SK-N-SH (cell line): ENCODE measurements at regions not wholly inside any gene's neighbourhood (a gene's known extent, or its start where the extent isn't known, plus 50 kb on each side); places are given as distances from the start of the nearest gene placed in this dataset.

Source experiments
- CTCF ChIA-PET: fragments of 300-600, 350-600 bp; formaldehyde crosslinking; extraction: SDS; loops from one replicate; lab custom pipeline; 2021; lab: Yijun Ruan, JAX
- POLR2A ChIA-PET: fragments of 350-600 bp; sonication (Branson Sonifier 250); formaldehyde crosslinking; extraction: SDS; loops from one replicate; lab custom pipeline; 2020; ENCODE audit warnings: antibody characterized with exemption, inconsistent platforms; lab: Yijun Ruan, JAX
- DNase-seq: peaks from one replicate; pipeline ENCODE4 v3.0.0; 2012
- H2AFZ ChIP-seq: fragments of 200-600 bp; sonication (generic); 2 replicates; pipeline ENCODE4 v1.8.1; 2016; ENCODE audit warnings: antibody characterized with exemption, mild to moderate bottlenecking, low read depth
- H3F3A ChIP-seq: fragments of 200-600 bp; sonication (generic); replicated peaks from 2 replicates; pipeline ENCODE3; 2016; ENCODE audit warnings: antibody characterized with exemption, mild to moderate bottlenecking; ENCODE audit not compliant: insufficient read depth
- H3K27ac ChIP-seq, 2 experiments: fragments of 200-500 bp in 1 of 2; fragments of 200-600 bp in 1 of 2; sonication (Bioruptor generic) in 1 of 2; sonication (generic), shearing (Covaris generic) in 1 of 2; 2 replicates each; pipeline versions ENCODE4 v1.5.1 to v1.6.1; 2014 to 2016; ENCODE audit warnings: low read depth in 2 of 2, inconsistent platforms in 1 of 2, low read length in 1 of 2, mild to moderate bottlenecking in 1 of 2, mixed read lengths in 1 of 2
- H3K27me3 ChIP-seq: fragments of 200-600 bp; sonication (generic), shearing (Covaris generic); 2 replicates; pipeline ENCODE4 v1.6.1; 2016; ENCODE audit warnings: mixed run types; ENCODE audit not compliant: insufficient read depth
- H3K36me3 ChIP-seq, 2 experiments: fragments of 200-500 bp in 1 of 2; fragments of 200-600 bp in 1 of 2; sonication (Bioruptor generic) in 1 of 2; sonication (generic) in 1 of 2; replicated peaks in 1 of 2; 2 replicates each; pipeline versions ENCODE3 to v1.5.1; 2014 to 2016; ENCODE audit warnings: low read length in 1 of 2, mild to moderate bottlenecking in 1 of 2; ENCODE audit not compliant: insufficient read depth in 2 of 2, control insufficient read depth in 1 of 2
- H3K4me1 ChIP-seq, 2 experiments: fragments of 200-500 bp in 1 of 2; fragments of 200-600 bp in 1 of 2; sonication (Bioruptor generic) in 1 of 2; sonication (generic), shearing (Covaris generic) in 1 of 2; 2 replicates each; pipeline versions ENCODE4 v1.5.1 to v1.6.1; 2014 to 2016; ENCODE audit warnings: low read depth in 1 of 2, low read length in 1 of 2, mixed run types in 1 of 2; ENCODE audit not compliant: insufficient read depth in 2 of 2, control insufficient read depth in 1 of 2
- H3K4me2 ChIP-seq: fragments of 200-600 bp; sonication (generic), shearing (Covaris generic); 2 replicates; pipeline ENCODE4 v1.6.1; 2017; ENCODE audit warnings: mixed run types
- H3K4me3 ChIP-seq, 2 experiments: fragments of 200-500 bp in 1 of 2; fragments of 200-600 bp in 1 of 2; sonication (Bioruptor generic) in 1 of 2; sonication (generic), shearing (Covaris generic) in 1 of 2; 2 replicates each; pipeline versions ENCODE4 v1.5.1 to v1.8.1; 2014 to 2016; ENCODE audit warnings: low read depth in 2 of 2, inconsistent platforms in 1 of 2, low read length in 1 of 2, mild to moderate bottlenecking in 1 of 2, mixed read lengths in 1 of 2, moderate library complexity in 1 of 2
- H3K79me2 ChIP-seq: fragments of 200-600 bp; sonication (generic); 2 replicates; pipeline ENCODE4 v1.8.1; 2017; ENCODE audit warnings: mild to moderate bottlenecking; ENCODE audit not compliant: insufficient read depth
- H3K9ac ChIP-seq: fragments of 200-600 bp; sonication (generic); 2 replicates; pipeline ENCODE4 v1.6.1; 2017; ENCODE audit warnings: mixed run types
- H3K9me2 ChIP-seq: fragments of 200-600 bp; sonication (generic); 2 replicates; pipeline ENCODE4 v1.6.1; 2017; ENCODE audit warnings: mixed run types
- H3K9me3 ChIP-seq: fragments of 200-600 bp; sonication (generic); 2 replicates; pipeline ENCODE4 v1.6.1; 2017; ENCODE audit warnings: mixed run types, mild to moderate bottlenecking, moderate library complexity
- H4K20me1 ChIP-seq: fragments of 200-600 bp; sonication (generic); 2 replicates; pipeline ENCODE4 v1.6.1; 2017; ENCODE audit warnings: mild to moderate bottlenecking, mixed run types; ENCODE audit not compliant: insufficient read depth
- CHD2 ChIP-seq: fragments of 150-350 bp; IDR thresholded peaks from 2 replicates; pipeline ENCODE4 v1.6.1; 2018; ENCODE audit warnings: low read length; ENCODE audit not compliant: partially characterized antibody
- EZH2phosphoT487 ChIP-seq: fragments of 200-600 bp; sonication (generic); IDR thresholded peaks from 2 replicates; pipeline ENCODE4 v1.6.1; 2017; ENCODE audit warnings: low read depth, mixed run types, mild to moderate bottlenecking, antibody characterized with exemption, moderate library complexity, borderline replicate concordance
- FOXJ3 ChIP-seq: sonication (generic); formaldehyde crosslinking; IDR thresholded peaks from 2 replicates; pipeline ENCODE4 v1.5.1; 2020; ENCODE audit warnings: mild to moderate bottlenecking, missing genetic modification reagents
- JUND ChIP-seq: IDR thresholded peaks from 2 replicates; pipeline ENCODE4 v1.4.0; 2012
- MEF2A ChIP-seq: IDR thresholded peaks from 2 replicates; pipeline ENCODE4 v1.4.0; 2012; ENCODE audit warnings: low read depth, borderline replicate concordance
- RAD21 ChIP-seq: IDR thresholded peaks from 2 replicates; pipeline ENCODE4 v1.6.1; 2012; ENCODE audit warnings: mild to moderate bottlenecking, low read length
- SIN3A ChIP-seq: IDR thresholded peaks from 2 replicates; pipeline ENCODE4 v1.6.1; 2012; ENCODE audit warnings: low read depth, mild to moderate bottlenecking, low read length, moderate library complexity, borderline replicate concordance
- WGBS: methylation state at CpG from one replicate; pipeline ENCODE4 v1.1.6; 2017; ENCODE audit warnings: low lambda C conversion rate; 5-methylcytosine and 5-hydroxymethylcytosine counted together
- TF ChIP-seq, protein P1 (sequence below): IDR thresholded peaks from 2 replicates; pipeline ENCODE4 v1.4.0; 2012; ENCODE audit warnings: low read depth, borderline replicate concordance
- TF ChIP-seq, protein P2 (sequence below): IDR thresholded peaks from 2 replicates; pipeline ENCODE4 v1.6.1; 2012; ENCODE audit warnings: mild to moderate bottlenecking, low read depth, low read length, moderate library complexity
- TF ChIP-seq, protein P3 (sequence below): fragments of 200-600 bp; sonication (generic); IDR thresholded peaks from 2 replicates; pipeline ENCODE4 v1.6.1; 2017; ENCODE audit warnings: antibody characterized with exemption, mild to moderate bottlenecking, moderate library complexity

DNA sequence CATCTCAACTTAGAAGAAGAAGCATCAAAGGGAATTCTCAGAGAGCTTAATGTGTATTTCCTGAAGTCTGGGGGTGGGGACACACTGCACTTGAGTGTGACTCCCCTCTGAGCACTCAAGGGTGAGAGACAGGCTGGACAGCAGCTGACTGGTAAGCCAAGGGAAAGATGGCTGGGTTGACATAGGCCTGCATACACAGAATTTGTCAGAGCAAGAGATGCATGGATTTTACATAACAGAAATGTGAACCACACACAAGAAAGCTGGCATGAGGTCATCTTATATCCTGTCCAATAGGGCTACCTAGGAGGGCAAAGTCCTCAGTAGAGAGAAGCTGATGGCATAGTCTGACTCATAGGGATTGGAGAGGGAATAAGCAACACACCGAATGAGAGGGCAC, 114.3 kb upstream of the EPB41L4A start:
- H3K4me3 ChIP-seq: no peak overlapping the region
- no peak overlapping the region for H2AFZ ChIP-seq
- no peaks in the 10 kb centered on the region for H3K79me2 ChIP-seq
- no peaks in the 10 kb centered on the region for H3K27me3 ChIP-seq
- CTCF ChIA-PET: interaction anchor here (1.1 to 1.5 kb wide), 2 partner anchors 21 to 41 kb away, joined by 3 read pairs; no protein-coding TSS in a partner anchor
- no peak overlapping the region for H3K4me2 ChIP-seq
- 0% methylated on average over 1 of the region's 1 CpG for WGBS
- no peaks in the 10 kb centered on the region for H3K36me3 ChIP-seq
- H3K27ac ChIP-seq: no peak overlapping the region
- H3K9ac ChIP-seq: no peak overlapping the region
- H4K20me1 ChIP-seq: no peaks in the 10 kb centered on the region
- no peaks in the 10 kb centered on the region for H3K9me2 ChIP-seq
- no peaks in the 10 kb centered on the region for H3F3A ChIP-seq
- DNase-seq: no peak
- TF ChIP-seq, protein P1, sequence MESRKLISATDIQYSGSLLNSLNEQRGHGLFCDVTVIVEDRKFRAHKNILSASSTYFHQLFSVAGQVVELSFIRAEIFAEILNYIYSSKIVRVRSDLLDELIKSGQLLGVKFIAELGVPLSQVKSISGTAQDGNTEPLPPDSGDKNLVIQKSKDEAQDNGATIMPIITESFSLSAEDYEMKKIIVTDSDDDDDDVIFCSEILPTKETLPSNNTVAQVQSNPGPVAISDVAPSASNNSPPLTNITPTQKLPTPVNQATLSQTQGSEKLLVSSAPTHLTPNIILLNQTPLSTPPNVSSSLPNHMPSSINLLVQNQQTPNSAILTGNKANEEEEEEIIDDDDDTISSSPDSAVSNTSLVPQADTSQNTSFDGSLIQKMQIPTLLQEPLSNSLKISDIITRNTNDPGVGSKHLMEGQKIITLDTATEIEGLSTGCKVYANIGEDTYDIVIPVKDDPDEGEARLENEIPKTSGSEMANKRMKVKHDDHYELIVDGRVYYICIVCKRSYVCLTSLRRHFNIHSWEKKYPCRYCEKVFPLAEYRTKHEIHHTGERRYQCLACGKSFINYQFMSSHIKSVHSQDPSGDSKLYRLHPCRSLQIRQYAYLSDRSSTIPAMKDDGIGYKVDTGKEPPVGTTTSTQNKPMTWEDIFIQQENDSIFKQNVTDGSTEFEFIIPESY: no peak
- TF ChIP-seq, protein P2, sequence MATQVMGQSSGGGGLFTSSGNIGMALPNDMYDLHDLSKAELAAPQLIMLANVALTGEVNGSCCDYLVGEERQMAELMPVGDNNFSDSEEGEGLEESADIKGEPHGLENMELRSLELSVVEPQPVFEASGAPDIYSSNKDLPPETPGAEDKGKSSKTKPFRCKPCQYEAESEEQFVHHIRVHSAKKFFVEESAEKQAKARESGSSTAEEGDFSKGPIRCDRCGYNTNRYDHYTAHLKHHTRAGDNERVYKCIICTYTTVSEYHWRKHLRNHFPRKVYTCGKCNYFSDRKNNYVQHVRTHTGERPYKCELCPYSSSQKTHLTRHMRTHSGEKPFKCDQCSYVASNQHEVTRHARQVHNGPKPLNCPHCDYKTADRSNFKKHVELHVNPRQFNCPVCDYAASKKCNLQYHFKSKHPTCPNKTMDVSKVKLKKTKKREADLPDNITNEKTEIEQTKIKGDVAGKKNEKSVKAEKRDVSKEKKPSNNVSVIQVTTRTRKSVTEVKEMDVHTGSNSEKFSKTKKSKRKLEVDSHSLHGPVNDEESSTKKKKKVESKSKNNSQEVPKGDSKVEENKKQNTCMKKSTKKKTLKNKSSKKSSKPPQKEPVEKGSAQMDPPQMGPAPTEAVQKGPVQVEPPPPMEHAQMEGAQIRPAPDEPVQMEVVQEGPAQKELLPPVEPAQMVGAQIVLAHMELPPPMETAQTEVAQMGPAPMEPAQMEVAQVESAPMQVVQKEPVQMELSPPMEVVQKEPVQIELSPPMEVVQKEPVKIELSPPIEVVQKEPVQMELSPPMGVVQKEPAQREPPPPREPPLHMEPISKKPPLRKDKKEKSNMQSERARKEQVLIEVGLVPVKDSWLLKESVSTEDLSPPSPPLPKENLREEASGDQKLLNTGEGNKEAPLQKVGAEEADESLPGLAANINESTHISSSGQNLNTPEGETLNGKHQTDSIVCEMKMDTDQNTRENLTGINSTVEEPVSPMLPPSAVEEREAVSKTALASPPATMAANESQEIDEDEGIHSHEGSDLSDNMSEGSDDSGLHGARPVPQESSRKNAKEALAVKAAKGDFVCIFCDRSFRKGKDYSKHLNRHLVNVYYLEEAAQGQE: no peak
- TF ChIP-seq RAD21 (no peak), SIN3A (no peak), FOXJ3 (CRISPR knock-in tag) (no peak)
- TF ChIP-seq, protein P3, sequence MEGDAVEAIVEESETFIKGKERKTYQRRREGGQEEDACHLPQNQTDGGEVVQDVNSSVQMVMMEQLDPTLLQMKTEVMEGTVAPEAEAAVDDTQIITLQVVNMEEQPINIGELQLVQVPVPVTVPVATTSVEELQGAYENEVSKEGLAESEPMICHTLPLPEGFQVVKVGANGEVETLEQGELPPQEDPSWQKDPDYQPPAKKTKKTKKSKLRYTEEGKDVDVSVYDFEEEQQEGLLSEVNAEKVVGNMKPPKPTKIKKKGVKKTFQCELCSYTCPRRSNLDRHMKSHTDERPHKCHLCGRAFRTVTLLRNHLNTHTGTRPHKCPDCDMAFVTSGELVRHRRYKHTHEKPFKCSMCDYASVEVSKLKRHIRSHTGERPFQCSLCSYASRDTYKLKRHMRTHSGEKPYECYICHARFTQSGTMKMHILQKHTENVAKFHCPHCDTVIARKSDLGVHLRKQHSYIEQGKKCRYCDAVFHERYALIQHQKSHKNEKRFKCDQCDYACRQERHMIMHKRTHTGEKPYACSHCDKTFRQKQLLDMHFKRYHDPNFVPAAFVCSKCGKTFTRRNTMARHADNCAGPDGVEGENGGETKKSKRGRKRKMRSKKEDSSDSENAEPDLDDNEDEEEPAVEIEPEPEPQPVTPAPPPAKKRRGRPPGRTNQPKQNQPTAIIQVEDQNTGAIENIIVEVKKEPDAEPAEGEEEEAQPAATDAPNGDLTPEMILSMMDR: no peak
- TF ChIP-seq, all 33 proteins: peak for 0
- H3K9me3 ChIP-seq: no peaks in the 10 kb centered on the region
- H3K4me1 ChIP-seq: no peaks in the 10 kb centered on the region
- POLR2A ChIA-PET: no interaction called here

DNA sequence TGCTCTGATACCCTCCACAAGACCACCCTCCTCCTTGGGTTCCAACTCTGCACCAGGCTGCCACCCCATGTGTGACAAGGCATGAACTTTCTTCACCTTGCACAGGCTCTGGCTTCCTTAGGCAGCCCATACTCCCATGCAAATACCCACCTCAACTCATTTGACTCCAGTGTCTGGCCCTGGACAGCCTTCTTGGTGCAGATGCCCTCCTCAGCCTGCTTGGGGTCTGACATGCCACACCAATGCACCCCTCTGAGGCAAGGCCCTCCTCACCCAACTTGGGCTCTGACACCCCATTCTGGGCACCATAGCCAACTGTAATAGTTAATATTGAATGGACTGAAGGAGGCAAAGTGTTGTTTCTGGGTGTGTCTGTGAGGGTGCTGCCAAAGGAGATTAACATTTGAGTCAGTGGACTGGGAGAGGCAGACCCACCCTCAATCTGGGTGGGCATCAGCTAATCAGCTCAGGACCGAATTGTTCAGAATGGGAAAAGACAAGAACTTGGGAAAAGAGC, 115.0 kb upstream of the EPB41L4A start:
- H3K27me3 ChIP-seq: no peaks in the 10 kb centered on the region; the same call in 1 of the 2 replicates
- TF ChIP-seq EZH2phosphoT487: no peak
- TF ChIP-seq MEF2A: no peak
- TF ChIP-seq CHD2: no peak
- TF ChIP-seq JUND: no peak
- TF ChIP-seq, protein P2: no peak
- no peak overlapping the region for H3K9ac ChIP-seq
- POLR2A ChIA-PET: no interaction called here
- no peak for DNase-seq
- no peak overlapping the region for H3K4me3 ChIP-seq
- H4K20me1 ChIP-seq: no peaks in the 10 kb centered on the region
- whole genome bisulfite sequencing: 13% methylated on average over 1 of the region's 1 CpG
- H3K27ac ChIP-seq: no peak overlapping the region
- no peaks in the 10 kb centered on the region for H3K9me2 ChIP-seq
- CTCF ChIA-PET: interaction anchor here (1.1 kb wide), 1 partner anchor 42 kb away, joined by 3 read pairs; no protein-coding TSS in a partner anchor
- H3K4me2 ChIP-seq: no peak overlapping the region
- no peaks in the 10 kb centered on the region for H3K9me3 ChIP-seq
- no peak overlapping the region for H2AFZ ChIP-seq
- H3K79me2 ChIP-seq: no peaks in the 10 kb centered on the region
- no peaks in the 10 kb centered on the region for H3K4me1 ChIP-seq
- H3F3A ChIP-seq: no peaks in the 10 kb centered on the region
- H3K36me3 ChIP-seq: no peaks in the 10 kb centered on the region
